HG02610 (cell line): ENCODE measurements at regions not wholly inside any gene's neighbourhood (a gene's known extent, or its start where the extent isn't known, plus 50 kb on each side); places are given as distances from the start of the nearest gene placed in this dataset.

ENCODE experiments used
- ATAC-seq: cut with Tn5 transposase; IDR thresholded peaks from one replicate; pipeline ENCODE4 v1.9.1; 2021; ENCODE audit warnings: mild to moderate bottlenecking, moderate library complexity; ENCODE audit not compliant: unreplicated experiment

DNA sequence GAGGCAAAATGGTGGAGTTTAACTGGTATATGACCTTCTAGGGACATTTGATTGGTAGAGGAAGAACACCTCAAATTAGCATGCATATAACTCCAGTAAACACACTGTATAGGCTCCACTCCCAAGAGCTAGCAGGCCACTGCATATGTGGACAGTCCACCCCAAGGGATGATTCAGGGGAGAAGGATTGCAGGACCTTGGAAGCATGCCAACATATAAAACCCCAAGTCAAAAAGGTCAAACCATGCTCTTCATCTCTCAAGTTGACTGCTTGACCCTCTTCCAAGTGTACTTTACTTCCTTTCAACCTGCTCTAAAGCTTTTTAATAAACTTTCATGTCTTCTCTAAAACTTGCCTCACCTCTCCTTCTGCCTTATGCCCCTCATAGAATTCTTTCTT is 459.9 kb upstream of the CCDC179 start:
- ATAC-seq: no peak

DNA sequence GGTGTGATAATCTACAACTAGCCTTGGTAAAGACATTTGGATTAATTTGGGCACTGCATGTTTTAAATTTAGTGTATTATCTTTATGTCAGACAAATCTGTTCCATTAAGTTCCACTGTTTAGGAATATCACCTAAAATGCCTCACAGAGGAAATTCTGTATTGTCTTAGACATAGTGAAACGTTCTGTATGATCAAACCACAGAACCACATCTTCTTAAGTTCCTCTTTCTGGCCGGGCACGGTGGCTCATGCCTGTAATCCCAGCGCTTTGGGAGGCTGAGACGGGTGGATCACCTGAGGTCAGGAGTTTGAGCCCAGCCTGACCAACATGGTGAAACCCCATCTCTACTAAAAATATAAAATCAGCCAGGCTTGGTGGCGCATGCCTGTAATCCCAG is 475.3 kb upstream of the CCDC179 start:
- ATAC-seq: peak; percentile 68

DNA sequence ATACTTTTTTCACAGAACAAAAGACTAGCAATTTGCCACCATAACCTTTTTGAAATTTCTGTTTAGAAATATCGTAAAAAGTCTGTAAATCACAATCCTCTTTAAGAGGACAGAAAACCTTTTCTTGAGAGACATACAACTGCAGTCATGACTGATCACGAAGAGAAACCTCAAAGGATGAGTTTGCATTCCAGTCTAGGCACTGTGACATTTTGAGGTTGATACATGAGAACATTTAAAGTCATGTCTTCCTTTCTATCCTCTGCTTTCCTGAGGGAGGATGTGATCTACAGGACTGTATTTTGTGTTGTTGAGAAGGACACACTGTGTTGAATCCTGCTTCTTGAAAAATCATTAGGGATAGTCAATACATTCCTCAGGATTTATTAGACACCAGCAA is 476.7 kb upstream of the CCDC179 start:
- no peak for ATAC-seq

GRCh38 chr11:23353611-23354010 is 493.3 kb upstream of the CCDC179 start:
- no peak for ATAC-seq

DNA sequence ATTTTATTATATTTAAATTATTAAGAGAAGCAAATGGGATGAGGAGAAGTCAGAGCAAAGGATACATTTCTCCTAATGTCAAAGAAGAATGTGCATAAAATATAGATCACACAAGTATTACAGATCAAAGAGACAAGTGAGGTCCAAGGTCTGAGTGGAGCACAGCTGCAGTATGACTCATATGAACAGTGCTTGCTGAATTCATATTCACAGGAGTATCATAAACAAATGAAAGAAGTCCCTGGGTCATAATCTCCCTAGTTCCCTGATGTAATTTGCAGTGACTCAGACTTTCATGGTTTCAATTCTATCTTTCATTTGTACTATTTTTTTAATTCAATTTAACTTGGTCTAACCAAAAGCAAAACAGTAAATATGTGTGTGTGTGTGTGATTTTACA is 499.0 kb upstream of the CCDC179 start:
- no peak for ATAC-seq

DNA sequence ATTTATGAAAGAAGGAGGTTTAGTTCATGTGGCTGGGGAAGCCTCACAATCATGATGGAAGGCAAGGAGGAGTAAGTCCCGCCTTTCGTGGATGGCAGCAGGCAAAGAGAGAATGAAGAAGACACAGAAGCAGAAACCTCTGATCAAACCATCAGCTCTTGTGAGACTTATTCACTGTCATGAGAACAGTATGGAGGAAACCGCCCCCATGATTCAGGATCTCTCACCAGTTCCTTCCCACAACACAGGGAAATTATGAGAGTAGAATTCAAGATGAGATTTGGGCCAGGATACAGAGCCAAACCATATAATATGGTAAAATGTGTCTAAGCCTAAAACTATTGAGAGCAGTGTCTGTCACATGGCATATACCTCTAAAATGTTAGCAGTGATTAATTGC is 503.8 kb upstream of the CCDC179 start:
- ATAC-seq: no peak

GRCh38 chr11:23370580-23371275 is 510.5 kb upstream of the CCDC179 start:
- ATAC-seq: no peak

GRCh38 chr11:23377909-23378308 is 517.6 kb upstream of the CCDC179 start:
- ATAC-seq: no peak

- no peak for ATAC-seq
Observed at GRCh38 chr11:23391031-23391430, 530.8 kb upstream of the CCDC179 start.

- no peak for ATAC-seq
Observed at GRCh38 chr11:23398052-23398451, 537.8 kb upstream of the CCDC179 start.

GRCh38 chr11:23399995-23400394 is 539.7 kb upstream of the CCDC179 start:
- no peak for ATAC-seq

DNA sequence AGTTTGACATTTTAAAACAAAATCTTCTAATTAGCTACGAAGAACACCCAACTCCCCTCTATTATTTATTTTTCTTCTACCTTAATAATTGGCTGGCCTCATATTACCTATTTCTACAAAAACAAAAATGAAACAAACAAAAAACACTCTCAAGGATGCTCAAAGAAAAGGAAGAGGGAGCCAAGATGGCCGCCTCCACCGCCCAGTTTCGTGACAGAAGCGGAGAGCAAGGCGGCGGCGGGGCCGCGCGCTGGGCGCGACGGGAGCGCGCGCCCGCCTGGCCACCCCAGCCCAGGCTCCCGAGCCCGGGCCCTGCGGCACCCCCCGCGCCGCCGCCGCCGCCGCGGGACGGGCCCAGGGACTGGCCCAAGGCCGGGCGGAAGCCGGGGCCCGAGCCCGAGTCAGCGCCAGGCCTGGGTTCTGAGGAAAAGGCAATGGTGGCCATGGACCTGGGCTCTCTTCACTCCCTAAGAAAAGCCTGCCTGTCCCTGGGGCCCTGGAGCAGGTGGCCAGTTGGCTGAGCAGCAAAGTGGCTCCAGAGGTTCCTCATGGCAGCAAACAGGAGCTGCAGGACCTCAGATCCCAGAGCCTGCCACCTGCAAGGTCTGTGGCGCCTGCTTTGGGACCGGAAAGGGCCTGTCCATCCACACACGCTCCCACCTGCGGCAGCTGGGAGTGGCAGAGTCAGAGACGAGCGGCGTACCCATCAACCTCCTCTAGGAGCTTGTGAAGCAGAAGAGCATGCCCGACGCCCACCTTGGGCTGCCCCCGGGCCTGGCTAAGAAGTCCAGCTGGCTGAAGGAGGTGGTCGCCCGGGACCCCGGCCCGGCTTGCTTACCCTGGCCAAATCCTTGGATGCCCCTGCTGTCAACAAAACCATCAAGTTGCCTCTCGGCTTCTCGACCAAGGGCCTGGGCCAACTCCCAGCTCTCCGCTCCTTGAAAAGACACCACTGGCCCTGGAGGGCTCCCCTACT is 543.2 kb upstream of the CCDC179 start:
- ATAC-seq: no peak

DNA sequence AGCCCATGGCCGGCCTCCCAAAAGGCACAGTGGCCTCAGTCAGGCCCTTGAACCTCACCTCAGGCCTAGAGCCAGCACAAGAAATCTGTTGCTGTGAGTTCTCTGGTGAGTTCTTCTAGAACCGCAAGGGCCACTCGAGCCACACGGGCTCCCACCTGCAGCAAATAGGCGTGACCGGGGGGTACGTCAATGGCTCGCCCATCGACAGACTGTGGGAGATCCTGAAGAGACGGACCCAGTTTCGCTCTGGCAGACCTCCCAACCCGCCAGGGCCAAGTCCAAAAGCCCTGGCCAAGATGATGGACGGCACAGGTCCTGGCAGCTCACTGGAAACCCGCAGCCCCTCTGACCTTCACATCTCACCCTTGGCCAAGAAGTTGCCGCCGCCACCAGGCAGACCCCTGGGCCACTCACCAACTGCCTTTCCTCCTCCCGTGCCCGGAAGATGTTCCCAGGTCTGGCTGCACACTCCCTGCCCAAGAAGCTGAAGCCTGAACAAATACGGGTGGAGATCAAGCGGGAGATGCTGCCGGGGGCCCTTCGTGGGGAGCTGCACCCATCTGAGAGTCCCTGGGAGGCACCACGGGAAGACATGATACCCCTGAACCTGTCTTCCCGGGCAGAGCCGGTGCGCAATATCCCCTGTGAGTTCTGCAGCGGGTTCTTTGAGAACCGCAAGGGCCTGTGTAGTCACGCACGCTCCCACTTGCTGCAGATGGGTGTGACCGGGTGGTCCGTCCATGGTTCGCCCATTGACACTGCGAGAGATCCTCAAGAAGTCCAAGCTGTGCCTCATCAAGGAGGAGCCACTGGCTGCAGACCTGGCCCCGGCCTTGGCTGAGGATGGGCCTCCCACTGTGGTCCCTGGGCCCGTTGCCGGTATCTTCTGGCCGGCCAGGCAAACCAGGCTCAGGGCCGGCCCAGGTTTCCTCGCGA is 544.2 kb upstream of the CCDC179 start:
- ATAC-seq: no peak

GRCh38 chr11:23405350-23405937 is 545.2 kb upstream of the CCDC179 start:
- no peak for ATAC-seq

DNA sequence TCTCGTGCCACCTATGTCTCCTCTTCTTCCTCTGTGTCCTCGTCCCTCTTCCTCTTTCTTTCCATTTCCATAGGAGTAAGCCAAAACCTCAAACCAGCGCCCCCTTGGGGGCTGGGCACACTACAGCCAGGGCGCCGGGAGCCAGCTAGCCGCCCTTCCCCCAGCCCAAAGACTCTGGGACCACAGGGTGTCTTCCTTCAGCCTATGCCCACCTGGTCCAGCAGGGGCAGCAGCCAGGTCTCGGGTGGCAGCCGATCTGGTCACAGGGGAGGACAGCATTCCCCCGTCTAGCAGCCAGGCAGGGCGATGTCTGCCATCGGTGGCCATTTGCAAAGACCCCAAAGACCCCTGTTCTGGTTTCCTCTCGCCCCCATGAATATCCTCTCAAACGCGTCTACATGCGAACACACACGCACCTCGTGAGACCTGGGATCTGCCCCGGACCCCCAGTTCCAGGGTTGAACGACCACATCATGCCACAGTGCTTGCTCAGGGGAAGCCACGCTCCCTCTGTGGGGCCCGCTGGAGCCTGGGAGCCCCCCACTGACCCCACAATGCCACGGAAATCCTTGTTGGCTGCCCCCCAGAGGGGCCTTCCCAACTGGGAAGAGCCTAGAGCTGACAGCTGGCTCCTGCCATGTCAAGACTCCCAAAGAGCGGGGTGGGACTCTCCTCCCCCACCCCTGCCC is 546.0 kb upstream of the CCDC179 start:
- ATAC-seq: no peak

DNA sequence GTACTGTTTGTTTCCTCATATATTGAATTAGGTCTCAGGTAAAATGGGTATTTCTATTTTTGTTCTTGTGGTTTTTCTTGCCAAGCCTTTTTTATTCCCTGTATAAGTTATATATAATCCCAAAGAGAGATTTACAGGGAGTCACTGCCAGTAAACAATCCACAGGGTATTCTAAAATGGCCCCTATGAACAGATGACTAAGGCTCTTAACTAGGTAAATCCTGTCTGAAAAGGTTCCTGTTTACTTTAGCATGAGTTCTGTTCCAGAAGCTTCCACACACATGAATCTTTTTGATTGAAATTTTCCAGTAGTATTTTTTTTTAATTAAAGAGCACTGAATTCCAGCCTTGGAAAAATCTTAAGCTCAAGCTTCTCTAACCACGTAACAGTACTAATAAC is 552.8 kb upstream of the CCDC179 start:
- no peak for ATAC-seq

- ATAC-seq: no peak
Observed at GRCh38 chr11:23423104-23423503, 562.8 kb upstream of the CCDC179 start.

DNA sequence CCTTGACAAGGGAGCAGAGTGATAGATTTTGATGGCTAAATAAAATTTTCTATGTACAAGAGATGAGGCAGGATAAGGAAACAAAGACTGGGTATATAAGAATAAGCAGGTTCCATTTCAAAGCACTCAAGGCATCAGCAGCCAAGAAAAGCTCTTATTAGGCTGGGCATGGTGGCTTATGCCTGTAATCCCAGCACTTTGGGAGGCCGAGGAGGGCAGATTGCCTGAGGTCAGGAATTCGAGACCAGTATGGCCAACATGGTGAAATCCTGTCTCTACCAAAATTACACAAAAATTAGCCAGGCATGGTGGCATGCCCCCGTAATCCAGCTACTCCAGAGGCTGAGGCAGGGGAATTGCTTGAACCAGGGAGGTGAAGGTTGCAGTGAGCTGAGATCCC is 563.4 kb upstream of the CCDC179 start:
- no peak for ATAC-seq

DNA sequence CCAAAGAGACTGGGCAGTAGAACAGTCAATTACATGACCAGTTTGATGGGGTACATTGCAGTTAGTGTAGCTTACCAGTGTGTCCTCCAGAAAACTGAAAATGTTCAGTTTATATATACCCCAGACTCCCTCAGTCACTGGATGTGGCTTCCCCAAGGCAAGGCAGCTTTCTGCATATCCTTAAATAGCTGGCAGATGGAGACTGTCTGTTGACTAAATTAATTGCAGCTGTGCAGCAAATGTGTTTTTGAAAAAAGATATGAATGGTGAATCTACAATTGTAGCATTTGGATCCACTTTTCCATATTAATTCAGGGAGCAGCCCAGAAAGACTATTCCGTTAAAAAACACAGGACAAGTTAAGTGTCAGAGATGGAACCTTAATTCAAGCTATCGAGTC is 565.1 kb upstream of the CCDC179 start:
- no peak for ATAC-seq

DNA sequence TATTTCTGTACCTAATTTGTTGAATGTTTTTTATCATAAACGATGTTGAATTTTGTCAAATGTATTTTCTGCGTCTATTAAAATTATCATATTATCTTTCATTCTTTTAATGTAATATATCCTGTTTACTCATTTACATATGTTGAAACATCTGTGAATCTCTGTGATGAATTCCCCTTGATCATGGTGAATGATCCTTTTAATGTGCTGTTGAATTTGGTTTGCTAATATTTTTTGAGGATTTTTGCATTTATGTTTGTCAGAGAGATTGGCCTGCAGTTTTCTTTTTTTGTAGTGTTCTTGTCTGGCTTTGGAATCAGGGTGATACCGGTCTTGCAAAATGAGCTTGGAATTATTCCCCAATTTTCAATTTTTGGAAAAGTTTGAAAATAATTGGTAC is 569.3 kb upstream of the CCDC179 start:
- no peak for ATAC-seq
